Neuron (in vitro differentiated cells): ENCODE measurements at regions not wholly inside any gene's neighbourhood (a gene's known extent, or its start where the extent isn't known, plus 50 kb on each side); places are given as distances from the start of the nearest gene placed in this dataset.

Source experiments
- H2AFZ ChIP-seq: one replicate; pipeline ENCODE4 v1.6.1; 2013; ENCODE audit warnings: low read depth, mild to moderate bottlenecking, inconsistent platforms, low read length, moderate library complexity
- H3K27me3 ChIP-seq: one replicate; pipeline ENCODE4 v1.6.1; 2013; ENCODE audit warnings: low read length; ENCODE audit not compliant: insufficient read depth
- H3K36me3 ChIP-seq: one replicate; pipeline ENCODE4 v1.6.1; 2013; ENCODE audit warnings: low read length; ENCODE audit not compliant: insufficient read depth
- H3K4me1 ChIP-seq: one replicate; pipeline ENCODE4 v1.6.1; 2013; ENCODE audit warnings: low read length; ENCODE audit not compliant: insufficient read depth
- H3K4me3 ChIP-seq: 2 replicates; pipeline ENCODE4 v1.5.1; 2013; ENCODE audit warnings: mild to moderate bottlenecking, low read length, moderate library complexity
- H3K9me3 ChIP-seq: one replicate; pipeline ENCODE4 v1.6.1; 2013; ENCODE audit warnings: low read length

DNA sequence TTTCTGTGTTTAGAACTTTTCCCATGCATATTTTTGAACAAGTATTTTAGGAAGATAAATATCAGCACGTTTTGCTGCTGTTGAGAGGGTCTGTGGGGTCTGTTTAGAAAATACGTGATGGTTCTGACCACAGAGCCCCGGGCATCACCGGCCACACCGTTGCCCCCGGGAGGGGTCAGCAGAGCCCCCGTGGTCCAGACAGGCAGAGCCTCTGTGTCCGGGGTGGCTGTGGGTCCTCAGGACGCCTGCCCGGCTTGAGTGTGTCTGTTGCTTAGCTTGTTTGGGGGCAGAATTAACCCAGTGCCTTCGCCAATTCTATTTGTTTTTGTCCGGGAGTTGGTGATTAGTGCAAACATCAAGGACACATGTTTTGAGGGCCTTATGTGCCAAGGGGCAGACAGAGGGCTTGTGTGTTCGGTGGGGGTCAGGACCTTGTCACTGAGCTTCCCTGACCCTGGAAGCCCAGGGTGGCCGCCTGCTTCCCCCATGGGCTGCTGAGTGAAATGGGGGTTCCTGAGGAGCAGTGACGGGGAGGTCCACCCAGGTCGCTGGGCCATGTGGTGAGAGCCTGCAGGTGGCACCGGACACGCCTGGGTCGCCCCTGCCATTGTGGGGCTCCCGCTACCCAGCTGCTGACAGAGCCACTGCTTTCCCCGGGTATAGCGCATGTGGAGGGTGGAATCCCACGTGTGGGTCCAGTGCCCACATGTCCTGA is 122.2 kb downstream of the SIK1 start:
- no peak overlapping the region for H2AFZ ChIP-seq
- H3K4me3 ChIP-seq: no peak overlapping the region
- no peaks in the 10 kb centered on the region for H3K9me3 ChIP-seq
- H3K27me3 ChIP-seq: peaks cover 2% of the 10 kb centered on the region
- H3K36me3 ChIP-seq: no peaks in the 10 kb centered on the region
- H3K4me1 ChIP-seq: no peaks in the 10 kb centered on the region

DNA sequence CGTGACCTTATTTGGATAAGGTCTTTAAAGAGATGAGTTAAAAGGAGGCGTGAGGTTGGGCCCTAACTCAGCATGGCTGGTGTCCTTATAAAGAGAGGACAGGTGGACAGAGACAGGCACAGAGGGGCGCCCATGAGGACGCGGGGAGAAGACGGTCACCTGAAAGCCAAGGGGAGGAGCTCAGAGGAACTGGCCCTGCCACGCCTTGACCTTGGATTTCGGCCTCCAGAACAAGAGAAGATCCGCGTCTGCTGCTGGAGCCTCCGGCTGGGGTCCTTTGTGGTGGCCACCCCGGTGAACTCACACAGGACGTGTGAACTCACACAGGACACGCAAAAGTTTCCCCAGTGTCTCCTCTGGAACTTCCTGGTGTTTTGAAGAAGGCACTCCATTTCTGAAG is 122.7 kb downstream of the SIK1 start:
- no peaks in the 10 kb centered on the region for H3K9me3 ChIP-seq
- H3K36me3 ChIP-seq: no peaks in the 10 kb centered on the region
- H3K4me3 ChIP-seq: no peak overlapping the region
- H2AFZ ChIP-seq: no peak overlapping the region
- H3K4me1 ChIP-seq: no peaks in the 10 kb centered on the region
- H3K27me3 ChIP-seq: peaks cover 2% of the 10 kb centered on the region

DNA sequence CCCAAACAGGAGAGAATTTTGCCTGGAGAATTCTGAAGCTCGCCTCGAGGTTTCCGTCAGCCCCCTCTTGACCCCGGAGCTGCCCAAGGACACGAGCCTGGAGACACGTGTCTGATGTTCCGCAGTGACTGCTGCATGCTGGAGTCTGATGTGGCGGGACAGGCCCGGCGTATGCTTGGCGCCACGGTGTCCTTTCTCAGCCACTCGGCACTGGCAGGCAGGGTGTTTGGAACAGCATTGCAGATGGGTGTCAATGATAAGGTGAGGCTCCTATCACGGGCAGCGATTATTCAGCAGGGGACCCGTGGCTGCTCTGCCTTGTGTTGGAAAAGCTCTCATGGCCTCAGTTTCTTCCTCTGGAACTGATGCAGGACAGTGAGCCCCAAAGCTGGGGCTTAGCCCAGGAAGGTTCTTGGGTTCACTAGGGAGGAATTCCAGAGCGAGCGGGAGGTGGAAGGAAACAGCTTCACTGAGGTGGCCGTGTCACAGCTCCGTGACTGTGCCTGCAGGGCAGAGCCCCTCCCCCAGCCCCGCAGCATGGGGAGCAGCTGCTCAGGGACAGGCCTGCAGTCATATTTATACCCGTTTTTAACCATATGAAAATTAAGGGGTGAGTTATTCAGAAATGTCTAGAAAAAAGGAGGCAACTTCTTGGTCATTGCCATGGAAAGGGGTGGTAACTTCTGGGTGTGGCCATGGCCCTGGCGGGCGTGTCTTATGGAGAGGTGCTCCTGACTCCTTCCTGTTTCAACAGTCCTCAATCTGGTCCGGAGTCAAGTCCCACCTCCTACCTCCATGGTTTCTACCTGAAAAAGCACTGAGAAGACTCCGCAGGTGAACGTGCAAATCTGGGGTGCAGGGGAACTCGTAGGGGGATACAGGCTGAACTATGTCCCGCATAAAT is 123.4 kb downstream of the SIK1 start:
- Histone ChIP-seq H2AFZ (no peak overlapping the region), H3K4me1 (no peaks in the 10 kb centered on the region), H3K9me3 (no peaks in the 10 kb centered on the region), H3K4me3 (no peak overlapping the region), H3K36me3 (no peaks in the 10 kb centered on the region), H3K27me3 (peaks cover 2% of the 10 kb centered on the region)

DNA sequence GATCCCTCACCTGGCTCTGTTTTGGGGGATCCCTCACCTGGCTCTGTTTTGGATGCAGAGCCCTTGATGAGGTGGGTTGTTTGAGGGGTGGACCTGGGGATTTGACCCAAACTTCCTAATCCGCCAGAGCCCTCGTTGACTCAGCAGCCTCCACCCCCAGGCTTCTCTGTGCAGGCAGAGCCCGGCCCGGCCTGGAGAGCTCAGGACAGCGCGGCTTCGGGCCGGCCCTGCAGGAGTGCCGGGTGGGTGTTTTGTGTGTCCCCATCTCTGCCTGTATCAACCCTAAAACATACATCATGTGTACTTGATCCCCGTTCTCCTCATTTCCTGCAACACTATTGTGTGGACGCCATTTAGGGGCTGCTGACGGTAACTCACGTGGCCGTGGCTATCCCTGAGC is 124.2 kb downstream of the SIK1 start:
- H3K4me1 ChIP-seq: no peaks in the 10 kb centered on the region
- H3K27me3 ChIP-seq: peaks cover 2% of the 10 kb centered on the region

DNA sequence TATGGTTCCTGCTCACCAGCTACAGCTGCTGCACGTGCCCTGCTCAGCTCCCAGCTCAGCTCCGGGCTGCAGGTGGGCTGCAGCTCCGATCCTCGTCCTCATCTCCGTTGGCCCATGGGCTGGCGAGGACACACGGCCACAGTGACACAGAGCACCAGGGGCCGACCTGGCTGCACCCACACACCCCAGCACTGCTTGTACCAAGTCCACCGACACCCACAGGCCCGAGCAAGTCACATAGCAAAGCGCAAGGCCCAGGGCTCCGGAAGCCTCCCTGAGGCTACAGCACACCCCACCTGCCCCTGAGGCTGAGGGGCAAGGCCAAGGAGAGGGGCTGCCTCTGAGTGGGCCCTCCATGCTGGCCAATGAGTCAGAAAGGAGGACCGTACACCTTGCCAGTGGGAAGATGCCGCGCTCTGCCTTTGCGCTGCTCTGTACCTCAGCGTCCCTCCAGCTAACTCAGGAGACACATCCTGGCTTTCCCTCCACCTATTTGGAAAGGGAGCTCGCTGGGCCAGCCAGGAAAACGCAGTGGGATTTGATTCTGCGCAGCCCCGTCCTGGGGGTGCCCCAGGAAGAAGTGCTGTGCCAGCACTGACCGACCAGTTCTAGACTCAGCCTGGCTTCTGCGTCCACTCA is 124.8 kb downstream of the SIK1 start:
- Histone ChIP-seq H2AFZ (no peak overlapping the region), H3K36me3 (no peaks in the 10 kb centered on the region), H3K9me3 (no peaks in the 10 kb centered on the region), H3K4me3 (no peak overlapping the region), H3K27me3 (no peaks in the 10 kb centered on the region), H3K4me1 (no peaks in the 10 kb centered on the region)

More for the DNA sequence above, 124.2 kb downstream of the SIK1 start:
- Histone ChIP-seq H3K9me3 (no peaks in the 10 kb centered on the region), H3K36me3 (no peaks in the 10 kb centered on the region), H2AFZ (no peak overlapping the region), H3K4me3 (no peak overlapping the region)

DNA sequence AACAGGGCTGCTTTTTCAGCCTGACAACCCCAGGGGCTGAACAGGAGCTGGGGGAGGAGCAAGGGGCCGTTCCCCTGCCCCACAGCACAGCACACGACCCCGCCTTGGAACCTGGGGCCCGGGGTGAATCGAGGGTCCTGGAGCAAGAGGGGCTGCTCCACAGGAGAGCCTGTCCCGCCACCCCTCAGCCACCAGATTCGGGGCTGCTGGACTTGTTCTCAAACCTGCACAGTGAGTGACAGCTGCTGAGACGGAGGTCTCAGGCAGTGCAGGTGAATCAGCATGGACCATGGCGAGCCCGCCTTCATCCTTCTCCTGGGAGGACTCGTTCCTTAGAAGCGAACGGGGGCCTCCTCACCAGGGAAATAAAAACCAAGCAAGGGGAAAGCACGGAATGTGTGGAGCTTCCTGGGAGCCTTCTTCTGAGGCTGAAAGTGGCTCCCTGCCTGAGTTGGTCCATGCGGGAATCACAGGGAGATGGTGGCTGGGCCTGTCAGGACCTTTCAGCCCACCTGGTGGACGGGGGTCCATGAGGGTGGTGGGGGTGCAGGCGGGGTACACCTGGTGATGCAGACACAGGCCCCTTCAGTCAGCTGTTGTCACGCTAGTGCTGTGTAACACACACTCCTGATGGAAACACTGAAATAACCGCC is 125.4 kb downstream of the SIK1 start:
- H3K4me3 ChIP-seq: no peak overlapping the region
- no peak overlapping the region for H2AFZ ChIP-seq
- no peaks in the 10 kb centered on the region for H3K27me3 ChIP-seq
- no peaks in the 10 kb centered on the region for H3K36me3 ChIP-seq
- no peaks in the 10 kb centered on the region for H3K4me1 ChIP-seq
- no peaks in the 10 kb centered on the region for H3K9me3 ChIP-seq

DNA sequence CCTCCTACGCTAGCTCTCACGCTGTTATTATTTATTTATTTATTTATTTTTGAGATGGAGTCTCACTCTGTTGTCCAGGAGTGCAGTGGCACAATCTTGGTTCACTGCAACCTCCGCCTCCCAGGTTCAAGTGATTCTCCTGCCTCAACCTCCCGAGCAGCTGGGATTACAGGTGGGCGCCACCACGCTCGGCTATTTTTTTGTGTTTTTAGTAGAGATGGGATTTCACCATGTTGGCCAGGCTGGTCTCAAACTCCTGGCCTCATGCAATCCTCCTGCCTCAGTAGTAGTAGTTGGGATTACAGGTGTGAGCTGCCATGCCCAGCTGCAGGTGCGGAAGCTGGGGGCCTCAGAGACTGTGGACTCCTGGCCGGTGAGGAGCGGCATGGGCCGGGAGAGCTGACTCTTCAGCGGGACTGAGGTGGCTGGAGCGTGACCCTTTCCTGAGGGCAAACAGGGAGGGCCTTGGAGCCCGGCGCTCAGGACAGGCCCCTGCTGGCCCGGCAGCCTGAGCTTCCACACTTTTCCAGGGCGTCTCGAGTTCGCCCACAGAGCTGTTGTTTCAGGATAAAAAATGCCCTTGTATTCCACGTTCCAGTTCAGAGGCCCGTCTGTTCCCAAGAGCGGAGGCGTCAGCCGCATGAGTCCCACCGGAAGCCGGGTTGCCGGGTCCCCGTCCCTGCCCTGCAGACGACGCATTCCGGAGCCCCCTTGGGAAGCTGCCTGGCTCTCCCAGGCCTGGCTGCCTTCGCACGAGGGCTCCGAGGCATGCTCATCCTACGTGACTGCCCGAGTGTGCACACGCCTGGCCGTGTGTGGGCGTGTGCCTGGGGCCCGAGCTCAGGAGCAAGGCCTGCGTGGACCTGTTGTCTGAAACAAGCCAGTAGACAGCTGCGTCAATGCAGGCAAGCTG is 126.2 kb downstream of the SIK1 start:
- H3K36me3 ChIP-seq: no peaks in the 10 kb centered on the region
- H3K4me1 ChIP-seq: no peaks in the 10 kb centered on the region

DNA sequence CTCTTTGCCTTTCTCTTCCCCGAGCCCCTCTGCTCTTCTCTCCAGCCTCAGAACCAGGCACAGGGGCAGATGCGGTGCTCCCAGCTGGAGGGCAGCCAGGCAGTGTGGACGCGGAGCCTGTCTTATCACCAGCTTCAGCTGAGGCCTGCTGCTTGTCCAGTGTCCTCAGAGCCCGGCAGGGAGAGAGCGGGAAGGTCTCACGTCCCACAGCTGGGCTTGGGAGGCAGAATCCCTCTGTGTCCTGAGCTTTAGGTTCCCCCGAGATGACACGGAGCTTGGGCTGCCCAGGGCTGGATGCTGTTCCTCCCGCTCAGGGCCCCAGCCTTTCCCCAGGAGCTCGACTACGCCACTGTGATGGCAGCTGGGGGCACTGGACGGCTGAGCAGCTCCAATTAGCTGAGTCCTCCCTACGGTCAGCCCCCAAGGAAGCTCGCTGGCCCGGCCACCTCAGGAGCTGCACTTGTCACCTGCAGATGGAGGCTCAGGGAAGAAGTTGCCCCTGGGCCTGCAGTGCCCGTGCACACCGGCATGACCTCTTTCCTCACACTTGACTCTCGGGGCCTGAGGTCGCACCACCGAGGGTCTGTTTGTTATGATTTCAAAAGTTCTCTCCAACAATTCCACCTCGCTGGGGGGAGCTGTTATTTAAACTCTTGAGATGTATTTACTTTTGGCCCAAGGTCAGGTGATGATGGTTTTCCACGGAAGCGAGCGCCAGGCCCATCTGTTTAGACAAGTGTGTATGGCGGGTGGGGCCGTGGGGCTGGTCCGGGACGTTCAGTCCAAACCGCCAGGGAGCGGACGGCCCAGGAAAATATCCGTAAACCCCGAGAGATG is 127.3 kb downstream of the SIK1 start:
- no peaks in the 10 kb centered on the region for H3K4me1 ChIP-seq
- H3K27me3 ChIP-seq: no peaks in the 10 kb centered on the region
- no peaks in the 10 kb centered on the region for H3K36me3 ChIP-seq
- H3K9me3 ChIP-seq: peaks cover 4% of the 10 kb centered on the region
- no peak overlapping the region for H3K4me3 ChIP-seq
- H2AFZ ChIP-seq: no peak overlapping the region

More for the DNA sequence above, 126.2 kb downstream of the SIK1 start:
- H3K4me3 ChIP-seq: no peak overlapping the region
- no peaks in the 10 kb centered on the region for H3K27me3 ChIP-seq
- H2AFZ ChIP-seq: no peak overlapping the region
- H3K9me3 ChIP-seq: peaks cover 2% of the 10 kb centered on the region

DNA sequence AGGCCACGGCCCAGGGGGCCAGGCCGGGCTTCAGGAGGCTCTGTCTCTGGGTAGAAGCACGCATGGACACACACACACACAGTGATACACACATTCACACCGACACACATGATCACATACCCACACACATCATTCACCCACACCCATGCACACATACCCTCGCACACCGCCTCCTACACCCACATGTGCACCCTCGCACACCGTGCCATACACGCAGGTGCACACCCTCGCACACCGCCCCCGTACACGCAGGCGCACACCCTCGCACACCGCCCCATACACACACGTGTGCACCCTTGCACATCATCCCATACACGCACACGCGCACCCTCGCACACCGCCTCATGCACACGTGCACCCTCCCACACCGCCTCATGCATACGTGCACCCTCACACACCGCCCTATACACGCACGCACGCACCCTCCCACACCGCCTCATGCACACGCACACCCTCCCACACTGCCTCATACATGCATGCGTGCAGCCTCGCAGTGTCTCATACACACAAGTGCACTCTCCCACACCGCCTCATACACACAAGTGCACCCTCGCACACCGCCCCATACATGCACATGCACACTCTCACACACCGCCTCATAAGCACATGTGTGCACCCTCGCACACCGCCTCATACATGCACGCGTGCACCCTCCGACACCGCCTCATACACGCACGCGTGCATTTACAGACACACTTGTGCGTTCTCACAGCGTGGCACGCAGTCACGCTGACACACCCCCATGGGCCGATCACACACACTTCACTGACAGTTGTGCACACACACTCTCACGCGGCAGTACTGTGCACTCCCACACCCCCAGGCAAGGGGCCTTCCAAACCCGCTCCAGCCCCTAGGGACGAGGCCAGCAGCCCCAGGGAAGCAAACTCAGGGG is 128.1 kb downstream of the SIK1 start:
- Histone ChIP-seq H3K27me3 (no peaks in the 10 kb centered on the region), H3K4me3 (no peak overlapping the region), H3K36me3 (no peaks in the 10 kb centered on the region), H3K9me3 (peaks cover 4% of the 10 kb centered on the region), H2AFZ (no peak overlapping the region), H3K4me1 (no peaks in the 10 kb centered on the region)

DNA sequence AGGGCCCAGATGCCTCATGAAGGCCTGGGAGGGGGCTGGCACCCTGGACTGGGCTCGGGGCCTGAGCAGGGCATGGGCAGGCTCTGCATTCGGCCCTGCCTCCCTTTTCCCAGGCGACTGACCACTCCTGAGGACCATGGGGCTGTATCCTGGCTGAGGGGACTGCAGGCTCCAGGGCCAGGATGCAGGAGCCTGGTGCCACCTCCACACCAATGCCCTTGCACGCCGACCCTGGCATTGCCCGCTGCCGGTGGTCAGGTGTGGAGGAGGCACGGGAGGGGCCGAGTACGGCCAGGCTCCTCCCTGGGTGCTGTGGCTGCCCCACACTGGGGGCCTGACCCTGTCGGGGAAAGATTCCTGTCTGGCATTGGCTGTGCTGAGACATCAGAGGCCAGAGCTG is 128.9 kb downstream of the SIK1 start:
- Histone ChIP-seq H3K27me3 (no peaks in the 10 kb centered on the region), H3K36me3 (no peaks in the 10 kb centered on the region), H3K4me1 (no peaks in the 10 kb centered on the region), H2AFZ (no peak overlapping the region), H3K9me3 (peaks cover 4% of the 10 kb centered on the region), H3K4me3 (no peak overlapping the region)
